BE2C (cell line): ENCODE measurements at regions not wholly inside any gene's neighbourhood (a gene's known extent, or its start where the extent isn't known, plus 50 kb on each side); places are given as distances from the start of the nearest gene placed in this dataset.
A peak's percentile ranks its signal among the peaks of the same experiment; 100 is the strongest.
"Not testable (repeated sequence)": the region's sequence is repeated elsewhere in the genome, so short reads cannot be mapped to it uniquely, and the experiment has no call there.

Source experiments
- DNase-seq: peaks from one replicate; pipeline ENCODE4 v3.0.0-alpha.2; 2020
- H3K27me3 ChIP-seq: fragments of 250-450 bp; sonication (Bioruptor Pico); 2 replicates; pipeline ENCODE4 v1.5.1; 2020; ENCODE audit warnings: mild to moderate bottlenecking
- H3K36me3 ChIP-seq: fragments of 250-450 bp; sonication (Bioruptor Pico); 2 replicates; pipeline ENCODE4 v1.5.1; 2020; ENCODE audit warnings: mild to moderate bottlenecking
- H3K4me1 ChIP-seq: fragments of 250-450 bp; sonication (Bioruptor Pico); 2 replicates; pipeline ENCODE4 v1.5.1; 2020
- H3K4me3 ChIP-seq: 2 replicates; pipeline ENCODE4 v1.5.1; 2011; ENCODE audit warnings: low read depth, low read length
- H3K9me3 ChIP-seq: fragments of 250-450 bp; sonication (Bioruptor Pico); 2 replicates; pipeline ENCODE4 v1.5.1; 2020
- CTCF ChIP-seq: IDR thresholded peaks from 2 replicates; pipeline ENCODE4 v1.5.1; 2012; ENCODE audit warnings: mild to moderate bottlenecking, low read depth, low read length

- H3K4me3 ChIP-seq: no peak overlapping the region
- DNase-seq: no peak
- no peaks in the 10 kb centered on the region for H3K27me3 ChIP-seq
- no peaks in the 10 kb centered on the region for H3K36me3 ChIP-seq
- peak; percentile 45 for TF ChIP-seq CTCF
- no peaks in the 10 kb centered on the region for H3K9me3 ChIP-seq
- no peaks in the 10 kb centered on the region for H3K4me1 ChIP-seq
Observed at GRCh38 chr5:174464504-174465165, 259.7 kb upstream of the MSX2 start.

GRCh38 chr5:174471528-174471927 lies 252.9 kb upstream of the MSX2 start:
- not testable (repeated sequence) for H3K4me3 ChIP-seq, DNase-seq, H3K36me3 ChIP-seq, H3K4me1 ChIP-seq, H3K27me3 ChIP-seq, H3K9me3 ChIP-seq

GRCh38 chr5:174472956-174473355 lies 251.4 kb upstream of the MSX2 start:
- no peak for DNase-seq
- Histone ChIP-seq H3K27me3 (no peaks in the 10 kb centered on the region), H3K4me3 (no peak overlapping the region), H3K36me3 (no peaks in the 10 kb centered on the region), H3K9me3 (no peaks in the 10 kb centered on the region), H3K4me1 (no peaks in the 10 kb centered on the region)
- no peak for TF ChIP-seq CTCF

DNA sequence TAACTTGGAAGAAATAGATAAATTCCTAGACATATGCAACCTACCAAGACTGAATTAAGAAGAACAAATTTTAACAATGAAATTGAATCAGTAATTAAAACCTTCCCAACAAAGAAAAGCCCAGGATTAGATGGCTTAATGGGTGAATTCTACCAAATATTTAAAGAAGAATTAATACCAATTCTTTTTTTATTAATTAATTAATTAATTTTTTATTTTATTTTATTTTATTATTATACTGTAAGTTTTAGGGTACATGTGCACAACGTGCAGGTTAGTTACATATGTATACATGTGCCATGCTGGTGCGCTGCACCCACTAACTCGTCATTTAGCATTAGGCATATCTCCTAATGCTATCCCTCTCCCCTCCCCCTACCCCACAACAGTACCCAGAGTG lies 248.4 kb upstream of the MSX2 start:
- H3K9me3 ChIP-seq, H3K27me3 ChIP-seq, H3K4me1 ChIP-seq, DNase-seq, H3K36me3 ChIP-seq, H3K4me3 ChIP-seq: not testable (repeated sequence)

GRCh38 chr5:174479325-174479724 lies 245.1 kb upstream of the MSX2 start:
- no peak for TF ChIP-seq CTCF
- no peak for DNase-seq
- Histone ChIP-seq H3K36me3 (no peaks in the 10 kb centered on the region), H3K4me3 (no peak overlapping the region), H3K27me3 (no peaks in the 10 kb centered on the region), H3K9me3 (0 out of 2 replicates have a peak, but pooled peaks cover 3% of the 10 kb centered on the region), H3K4me1 (peaks cover 4% of the 10 kb centered on the region; the same call in 1 of the 2 replicates)

- H3K9me3 ChIP-seq: 0 out of 2 replicates have a peak, but pooled peaks cover 6% of the 10 kb centered on the region
- H3K4me1 ChIP-seq: peaks cover 4% of the 10 kb centered on the region; the same call in 1 of the 2 replicates
- H3K27me3 ChIP-seq: no peaks in the 10 kb centered on the region
- no peak for DNase-seq
- H3K36me3 ChIP-seq: no peaks in the 10 kb centered on the region
- TF ChIP-seq CTCF: no peak
- H3K4me3 ChIP-seq: no peak overlapping the region
Observed at GRCh38 chr5:174481737-174482136, 242.6 kb upstream of the MSX2 start.

- peaks cover 4% of the 10 kb centered on the region; the same call in 1 of the 2 replicates for H3K4me1 ChIP-seq
- no peak for TF ChIP-seq CTCF
- H3K4me3 ChIP-seq: peak overlapping the region; percentile 28
- no peak for DNase-seq
- no peaks in the 10 kb centered on the region for H3K27me3 ChIP-seq
- 0 out of 2 replicates have a peak, but pooled peaks cover 6% of the 10 kb centered on the region for H3K9me3 ChIP-seq
- no peaks in the 10 kb centered on the region for H3K36me3 ChIP-seq
Observed at GRCh38 chr5:174482607-174483024, 241.8 kb upstream of the MSX2 start.
